Thyroid gland (tissue), 4 donors: ENCODE measurements at regions not wholly inside any gene's neighbourhood (a gene's known extent, or its start where the extent isn't known, plus 50 kb on each side); places are given as distances from the start of the nearest gene placed in this dataset.

Source experiments
- DNase-seq, 2 donors: peaks; one replicate each; pipeline ENCODE4 v3.0.0-alpha.2; 2019
- H3K27ac ChIP-seq, 3 donors: fragments of 200-600 bp; sonication (generic); 1 replicate in 2 of 3; 2 replicates in 1 of 3; pipeline ENCODE4 v1.5.1; 2016 to 2019; ENCODE audit warnings: mild to moderate bottlenecking in 1 of 3, moderate library complexity in 1 of 3
- H3K27me3 ChIP-seq: fragments of 200-600 bp; sonication (generic); one replicate; pipeline ENCODE4 v1.5.1; 2019
- H3K36me3 ChIP-seq, 2 donors: fragments of 200-600 bp; sonication (generic); one replicate each; pipeline ENCODE4 v1.5.1; 2016 to 2019
- H3K4me1 ChIP-seq, 2 donors: fragments of 200-600 bp; sonication (generic); one replicate each; pipeline ENCODE4 v1.5.1; 2017 to 2019
- H3K4me3 ChIP-seq, 3 donors: fragments of 200-600 bp; sonication (generic); replicated peaks in 1 of 3; 1 replicate in 2 of 3; 2 replicates in 1 of 3; pipeline ENCODE4 v1.5.1; 2016; ENCODE audit warnings: mild to moderate bottlenecking in 1 of 3
- H3K9me3 ChIP-seq: fragments of 200-600 bp; sonication (generic); one replicate; pipeline ENCODE4 v1.5.1; 2017
- CTCF ChIP-seq, 6 experiments: fragments of 200-600 bp in 3 of 6; fragments of 450-650 bp in 3 of 6; sonication (generic) in 3 of 6; IDR thresholded peaks; one replicate each; pipeline ENCODE4 v1.5.1; 2016 to 2019; ENCODE audit warnings: antibody characterized with exemption in 6 of 6, mild to moderate bottlenecking in 2 of 6, inconsistent platforms in 1 of 6, moderate library complexity in 1 of 6
- POLR2A ChIP-seq, 2 donors: fragments of 450-650 bp; IDR thresholded peaks; one replicate each; pipeline ENCODE4 v1.6.1; 2017; ENCODE audit warnings: antibody characterized with exemption in 2 of 2, mild to moderate bottlenecking in 2 of 2, moderate library complexity in 1 of 2
- WGBS, 2 donors: methylation state at CpG; one replicate each; pipeline ENCODE4 v1.1.5; 2017; 5-methylcytosine and 5-hydroxymethylcytosine counted together
- intact Hi-C: fragments of 100-400 bp; cut with DNase I; formaldehyde crosslinking; loops from one replicate; pipeline ENCODE4 v1.15.1; 2023

GRCh38 chr3:56919137-56919796 is 117.5 kb upstream of the ARHGEF3 start:
- Histone ChIP-seq H3K27me3 (no peaks in the 10 kb centered on the region), H3K4me3 (no peak overlapping the region), H3K9me3 (no peaks in the 10 kb centered on the region), H3K4me1 (peaks cover 14 to 33% of the 10 kb centered on the region in 2 donors), H3K27ac (no peak overlapping the region), H3K36me3 (no peaks in the 10 kb centered on the region)
- 89 to 94% methylated on average over 5 of the region's 5 CpGs for WGBS, 2 donors
- TF ChIP-seq CTCF (IDR thresholded peaks at IDR 0.05), result no peak
- no peak for TF ChIP-seq POLR2A (IDR thresholded peaks at IDR 0.05)
- no peak for DNase-seq
- intact Hi-C loops, result no loop called here

GRCh38 chr3:56918111-56918568 is 116.4 kb upstream of the ARHGEF3 start:
- no peak for DNase-seq
- Histone ChIP-seq H3K27me3 (no peaks in the 10 kb centered on the region), H3K4me3 (no peak overlapping the region), H3K4me1 (peaks cover 5 to 22% of the 10 kb centered on the region in 2 donors), H3K27ac (no peak overlapping the region), H3K36me3 (no peaks in the 10 kb centered on the region), H3K9me3 (no peaks in the 10 kb centered on the region)
- 71 to 77% methylated on average over 7 of the region's 7 CpGs for WGBS, 2 donors
- TF ChIP-seq POLR2A (IDR thresholded peaks at IDR 0.05) (no peak), CTCF (IDR thresholded peaks at IDR 0.05) (no peak)
- intact Hi-C loops, result no loop called here

GRCh38 chr3:56917361-56918110 is 115.8 kb upstream of the ARHGEF3 start:
- Histone ChIP-seq H3K27me3 (no peaks in the 10 kb centered on the region), H3K36me3 (no peaks in the 10 kb centered on the region), H3K4me3 (no peak overlapping the region), H3K4me1 (peaks cover 5 to 16% of the 10 kb centered on the region in 2 donors), H3K27ac (no peak overlapping the region), H3K9me3 (no peaks in the 10 kb centered on the region)
- no peak for TF ChIP-seq POLR2A (IDR thresholded peaks at IDR 0.05)
- TF ChIP-seq CTCF (IDR thresholded peaks at IDR 0.05), result no peak
- DNase-seq, result no peak
- intact Hi-C loops, result no loop called here
- WGBS, 2 donors, result 71 to 85% methylated on average over 7 of the region's 7 CpGs

- 71 to 74% methylated on average over 4 of the region's 4 CpGs for WGBS, 2 donors
- no peak overlapping the region for H3K27ac ChIP-seq
- H3K4me3 ChIP-seq, result no peak overlapping the region
- peaks cover 4 to 9% of the 10 kb centered on the region in 2 donors for H3K4me1 ChIP-seq
- H3K9me3 ChIP-seq, result no peaks in the 10 kb centered on the region
- no peaks in the 10 kb centered on the region for H3K27me3 ChIP-seq
- H3K36me3 ChIP-seq, result no peaks in the 10 kb centered on the region
- no peak for TF ChIP-seq CTCF (IDR thresholded peaks at IDR 0.05)
- TF ChIP-seq POLR2A (IDR thresholded peaks at IDR 0.05), result no peak
- no peak for DNase-seq
- intact Hi-C loops, result no loop called here
Observed at GRCh38 chr3:56916716-56917360, 115.1 kb upstream of the ARHGEF3 start.
